ENCODE measurements at regions not wholly inside any gene's neighbourhood (a gene's known extent, or its start where the extent isn't known, plus 50 kb on each side); places are given as distances from the start of the nearest gene placed in this dataset.

DNA sequence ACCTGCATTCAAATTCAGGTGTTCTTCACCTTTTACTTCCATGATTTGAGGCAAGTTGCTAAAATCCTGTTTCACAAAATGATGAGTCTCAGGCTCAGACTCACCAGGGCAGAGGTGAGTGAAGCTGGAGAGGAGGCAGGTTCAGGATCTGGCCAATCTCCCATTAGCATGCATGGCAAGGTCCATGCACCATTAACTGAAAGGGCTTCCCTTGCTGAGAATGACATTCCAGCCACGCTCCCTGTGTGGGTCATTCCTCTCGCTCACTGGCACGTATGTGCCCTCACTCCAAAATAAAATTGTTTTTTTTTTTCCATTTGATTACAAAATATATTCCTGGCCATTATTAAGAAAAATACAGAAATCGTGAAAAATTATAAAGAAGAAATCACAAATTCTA is 257.6 kb downstream of the C12orf75 start:
- TF ChIP-seq CTCF (IDR thresholded peaks at IDR 0.05) = no peak
- Histone ChIP-seq H3K27me3 (no peaks in the 10 kb centered on the region), H3K4me1 (no peaks in the 10 kb centered on the region), H3K36me3 (no peaks in the 10 kb centered on the region), H3K27ac (no peak overlapping the region), H3K9ac (ENCODE audit: low read depth in 2 of 2, low read length in 2 of 2) (no peak overlapping the region), H3K9me3 (no peaks in the 10 kb centered on the region), H3K4me3 (no peak overlapping the region)
- no peak for DNase-seq
- intact Hi-C loops (cut with DNase I) = no loop called here

- H3K27me3 ChIP-seq = no peaks in the 10 kb centered on the region
- no peak overlapping the region for H3K4me3 ChIP-seq
- no peak overlapping the region for H3K27ac ChIP-seq
- no peak for DNase-seq
- H3K4me1 ChIP-seq = no peaks in the 10 kb centered on the region
- H3K9ac ChIP-seq (ENCODE audit: low read depth in 2 of 2, low read length in 2 of 2) = no peak overlapping the region
- no peaks in the 10 kb centered on the region for H3K9me3 ChIP-seq
- no peaks in the 10 kb centered on the region for H3K36me3 ChIP-seq
- intact Hi-C loops (cut with DNase I) = no loop called here
- TF ChIP-seq CTCF (IDR thresholded peaks at IDR 0.05) = no peak
These were observed 260.1 kb downstream of the C12orf75 start for GRCh38 chr12:105590571-105590970.

DNA sequence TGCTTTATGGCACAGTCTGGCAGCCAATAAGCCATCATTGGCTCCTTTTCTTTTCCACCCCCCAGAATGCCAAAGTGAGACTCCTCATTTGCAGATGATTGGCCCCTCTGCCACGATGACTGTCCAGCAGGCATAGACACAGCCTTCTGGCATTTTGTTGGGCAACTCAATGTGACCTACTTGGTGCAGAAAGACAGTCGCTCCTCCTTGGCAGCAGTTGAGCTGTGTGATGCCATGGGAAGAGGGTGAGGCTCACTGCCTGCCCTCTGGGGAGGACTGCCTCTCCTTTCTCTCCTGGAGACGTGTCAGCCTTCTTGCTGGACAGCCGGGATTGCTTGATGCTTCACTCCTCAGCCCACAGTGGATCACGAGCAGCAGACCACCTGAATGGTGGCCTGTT is 264.9 kb downstream of the C12orf75 start:
- TF ChIP-seq CTCF (IDR thresholded peaks at IDR 0.05) = no peak
- Histone ChIP-seq H3K27ac (no peak overlapping the region), H3K27me3 (no peaks in the 10 kb centered on the region), H3K36me3 (no peaks in the 10 kb centered on the region), H3K9ac (ENCODE audit: low read depth in 2 of 2, low read length in 2 of 2) (no peak overlapping the region), H3K4me3 (no peak overlapping the region), H3K4me1 (no peaks in the 10 kb centered on the region), H3K9me3 (no peaks in the 10 kb centered on the region)
- intact Hi-C loops (cut with DNase I) = no loop called here
- DNase-seq = no peak

GRCh38 chr12:105596731-105597130 is 266.2 kb downstream of the C12orf75 start:
- no peaks in the 10 kb centered on the region for H3K27me3 ChIP-seq
- H3K36me3 ChIP-seq = no peaks in the 10 kb centered on the region
- H3K4me1 ChIP-seq = no peaks in the 10 kb centered on the region
- H3K9ac ChIP-seq (ENCODE audit: low read depth in 2 of 2, low read length in 2 of 2) = no peak overlapping the region
- H3K4me3 ChIP-seq = no peak overlapping the region
- no peak overlapping the region for H3K27ac ChIP-seq
- intact Hi-C loops (cut with DNase I) = no loop called here
- no peaks in the 10 kb centered on the region for H3K9me3 ChIP-seq
- no peak for TF ChIP-seq CTCF (IDR thresholded peaks at IDR 0.05)
- DNase-seq = no peak

GRCh38 chr12:105598031-105598430 is 267.5 kb downstream of the C12orf75 start:
- no peaks in the 10 kb centered on the region for H3K9me3 ChIP-seq
- no peak for TF ChIP-seq CTCF (IDR thresholded peaks at IDR 0.05)

More at GRCh38 chr12:105598031-105598430, 267.5 kb downstream of the C12orf75 start:
- no peak overlapping the region for H3K9ac ChIP-seq (ENCODE audit: low read depth in 2 of 2, low read length in 2 of 2)
- intact Hi-C loops (cut with DNase I) = no loop called here
- no peaks in the 10 kb centered on the region for H3K36me3 ChIP-seq
- H3K4me3 ChIP-seq = no peak overlapping the region
- no peak overlapping the region for H3K27ac ChIP-seq
- no peaks in the 10 kb centered on the region for H3K4me1 ChIP-seq
- H3K27me3 ChIP-seq = no peaks in the 10 kb centered on the region
- no peak for DNase-seq

Measured in colonic mucosa (tissue), 4 donors.